ENCODE measurements at regions not wholly inside any gene's neighbourhood (a gene's known extent, or its start where the extent isn't known, plus 50 kb on each side); places are given as distances from the start of the nearest gene placed in this dataset.

GRCh38 chr13:64311948-64312347, 2896.3 kb upstream of the PCDH20 start:
- POLR2A ChIA-PET, result no interaction called here
- Mint-ChIP-seq H3K4me3 (no peak overlapping the region), H3K27ac (no peak overlapping the region), H3K4me1 (peaks cover 4% of the 10 kb centered on the region), H3K27me3 (ENCODE audit: low read depth) (no peaks in the 10 kb centered on the region), H3K36me3 (no peaks in the 10 kb centered on the region), H3K9me3 (peaks cover 12% of the 10 kb centered on the region)
- CTCF ChIA-PET, result no interaction called here
- ATAC-seq (no peak), DNase-seq (ENCODE audit: low spot score) (no peak)
- no peak for TF ChIP-seq ZNF396 (CRISPR knock-in tag; IDR thresholded peaks at IDR 0.05; ENCODE audit: borderline replicate concordance)
- TF ChIP-seq, protein P1, sequence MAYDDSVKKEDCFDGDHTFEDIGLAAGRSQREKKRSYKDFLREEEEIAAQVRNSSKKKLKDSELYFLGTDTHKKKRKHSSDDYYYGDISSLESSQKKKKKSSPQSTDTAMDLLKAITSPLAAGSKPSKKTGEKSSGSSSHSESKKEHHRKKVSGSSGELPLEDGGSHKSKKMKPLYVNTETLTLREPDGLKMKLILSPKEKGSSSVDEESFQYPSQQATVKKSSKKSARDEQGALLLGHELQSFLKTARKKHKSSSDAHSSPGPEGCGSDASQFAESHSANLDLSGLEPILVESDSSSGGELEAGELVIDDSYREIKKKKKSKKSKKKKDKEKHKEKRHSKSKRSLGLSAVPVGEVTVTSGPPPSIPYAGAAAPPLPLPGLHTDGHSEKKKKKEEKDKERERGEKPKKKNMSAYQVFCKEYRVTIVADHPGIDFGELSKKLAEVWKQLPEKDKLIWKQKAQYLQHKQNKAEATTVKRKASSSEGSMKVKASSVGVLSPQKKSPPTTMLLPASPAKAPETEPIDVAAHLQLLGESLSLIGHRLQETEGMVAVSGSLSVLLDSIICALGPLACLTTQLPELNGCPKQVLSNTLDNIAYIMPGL (CRISPR knock-in tag; IDR thresholded peaks at IDR 0.05), result no peak
- no peak for TF ChIP-seq ZNF423 (CRISPR knock-in tag; IDR thresholded peaks at IDR 0.05)
- no peak for TF ChIP-seq JAZF1 (CRISPR knock-in tag; IDR thresholded peaks at IDR 0.05)
- no peak for TF ChIP-seq ELF4 (CRISPR knock-in tag; IDR thresholded peaks at IDR 0.05; ENCODE audit: low read depth)
- TF ChIP-seq, protein P2, sequence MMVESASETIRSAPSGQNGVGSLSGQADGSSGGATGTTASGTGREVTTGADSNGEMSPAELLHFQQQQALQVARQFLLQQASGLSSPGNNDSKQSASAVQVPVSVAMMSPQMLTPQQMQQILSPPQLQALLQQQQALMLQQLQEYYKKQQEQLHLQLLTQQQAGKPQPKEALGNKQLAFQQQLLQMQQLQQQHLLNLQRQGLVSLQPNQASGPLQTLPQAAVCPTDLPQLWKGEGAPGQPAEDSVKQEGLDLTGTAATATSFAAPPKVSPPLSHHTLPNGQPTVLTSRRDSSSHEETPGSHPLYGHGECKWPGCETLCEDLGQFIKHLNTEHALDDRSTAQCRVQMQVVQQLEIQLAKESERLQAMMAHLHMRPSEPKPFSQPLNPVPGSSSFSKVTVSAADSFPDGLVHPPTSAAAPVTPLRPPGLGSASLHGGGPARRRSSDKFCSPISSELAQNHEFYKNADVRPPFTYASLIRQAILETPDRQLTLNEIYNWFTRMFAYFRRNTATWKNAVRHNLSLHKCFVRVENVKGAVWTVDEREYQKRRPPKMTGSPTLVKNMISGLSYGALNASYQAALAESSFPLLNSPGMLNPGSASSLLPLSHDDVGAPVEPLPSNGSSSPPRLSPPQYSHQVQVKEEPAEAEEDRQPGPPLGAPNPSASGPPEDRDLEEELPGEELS (CRISPR knock-in tag; IDR thresholded peaks at IDR 0.05), result no peak

DNA sequence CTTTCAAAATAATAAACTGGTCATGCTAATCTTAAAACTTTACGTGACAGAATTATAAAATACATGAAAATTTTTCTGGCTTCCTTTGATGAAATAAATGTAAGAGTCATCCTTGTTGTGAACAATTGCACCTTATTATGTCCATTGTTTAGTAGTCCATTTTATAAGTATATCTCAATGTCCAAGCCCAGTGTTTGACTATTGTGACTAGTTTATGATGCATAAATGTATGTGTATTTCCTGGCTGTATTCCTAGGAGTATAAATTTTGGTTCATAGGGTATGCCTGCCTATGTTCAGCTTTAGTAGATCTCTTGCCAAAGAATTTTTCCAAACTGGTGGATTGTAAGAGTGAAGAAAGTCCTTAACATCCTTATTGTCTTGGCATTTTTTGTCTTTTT, 2895.5 kb upstream of the PCDH20 start:
- no peak for TF ChIP-seq FOXP1 (CRISPR knock-in tag; IDR thresholded peaks at IDR 0.05; ENCODE audit: borderline replicate concordance)
- TF ChIP-seq KAT7 (CRISPR knock-in tag; IDR thresholded peaks at IDR 0.05; ENCODE audit: borderline replicate concordance), result no peak
- no peak for TF ChIP-seq ATF6 (CRISPR knock-in tag; IDR thresholded peaks at IDR 0.05)
- TF ChIP-seq CBFB (CRISPR knock-in tag; IDR thresholded peaks at IDR 0.05; ENCODE audit: low read depth), result no peak
- ChIA-PET POLR2A (no interaction called here), CTCF (no interaction called here)
- Mint-ChIP-seq H3K36me3 (no peaks in the 10 kb centered on the region), H3K4me3 (no peak overlapping the region), H3K9me3 (0 out of 2 replicates have a peak, but pooled peaks cover 4% of the 10 kb centered on the region), H3K27ac (no peak overlapping the region), H3K27me3 (ENCODE audit: low read depth) (no peaks in the 10 kb centered on the region), H3K4me1 (peaks cover 4% of the 10 kb centered on the region)
- ATAC-seq (no peak), DNase-seq (ENCODE audit: low spot score) (no peak)

DNA sequence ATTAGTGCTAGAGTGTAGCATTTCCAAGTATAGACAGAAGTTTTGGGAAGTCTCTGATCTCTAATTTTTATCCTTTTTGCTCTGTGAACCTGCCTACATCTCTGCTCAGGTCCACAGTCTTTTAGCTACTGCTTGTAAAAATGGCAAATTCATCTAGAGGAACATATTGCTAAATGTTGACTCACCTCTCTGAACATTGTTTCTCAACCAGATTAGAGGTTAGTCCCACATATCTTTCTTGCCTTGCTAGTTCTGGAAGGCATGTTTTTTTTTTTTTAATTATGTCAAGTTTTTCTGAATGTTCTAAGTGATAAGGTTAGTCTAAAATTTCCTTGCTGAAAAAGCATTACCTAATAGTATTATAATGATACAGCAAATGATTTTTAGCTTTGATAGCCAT, 2889.6 kb upstream of the PCDH20 start:
- ChIA-PET POLR2A (no interaction called here), CTCF (no interaction called here)
- no peak overlapping the region for H3K27ac Mint-ChIP-seq
- TF ChIP-seq, protein P3, sequence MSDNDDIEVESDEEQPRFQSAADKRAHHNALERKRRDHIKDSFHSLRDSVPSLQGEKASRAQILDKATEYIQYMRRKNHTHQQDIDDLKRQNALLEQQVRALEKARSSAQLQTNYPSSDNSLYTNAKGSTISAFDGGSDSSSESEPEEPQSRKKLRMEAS (CRISPR knock-in tag; IDR thresholded peaks at IDR 0.05), result no peak
- no peak for TF ChIP-seq NFYB (CRISPR knock-in tag; conservative IDR thresholded peaks at IDR 0.05; ENCODE audit: low read depth)
- no peak for TF ChIP-seq JAZF1 (CRISPR knock-in tag; IDR thresholded peaks at IDR 0.05)
- no peak for TF ChIP-seq STAT6 (CRISPR knock-in tag; conservative IDR thresholded peaks at IDR 0.05; ENCODE audit: low read depth)
- TF ChIP-seq, protein P4, sequence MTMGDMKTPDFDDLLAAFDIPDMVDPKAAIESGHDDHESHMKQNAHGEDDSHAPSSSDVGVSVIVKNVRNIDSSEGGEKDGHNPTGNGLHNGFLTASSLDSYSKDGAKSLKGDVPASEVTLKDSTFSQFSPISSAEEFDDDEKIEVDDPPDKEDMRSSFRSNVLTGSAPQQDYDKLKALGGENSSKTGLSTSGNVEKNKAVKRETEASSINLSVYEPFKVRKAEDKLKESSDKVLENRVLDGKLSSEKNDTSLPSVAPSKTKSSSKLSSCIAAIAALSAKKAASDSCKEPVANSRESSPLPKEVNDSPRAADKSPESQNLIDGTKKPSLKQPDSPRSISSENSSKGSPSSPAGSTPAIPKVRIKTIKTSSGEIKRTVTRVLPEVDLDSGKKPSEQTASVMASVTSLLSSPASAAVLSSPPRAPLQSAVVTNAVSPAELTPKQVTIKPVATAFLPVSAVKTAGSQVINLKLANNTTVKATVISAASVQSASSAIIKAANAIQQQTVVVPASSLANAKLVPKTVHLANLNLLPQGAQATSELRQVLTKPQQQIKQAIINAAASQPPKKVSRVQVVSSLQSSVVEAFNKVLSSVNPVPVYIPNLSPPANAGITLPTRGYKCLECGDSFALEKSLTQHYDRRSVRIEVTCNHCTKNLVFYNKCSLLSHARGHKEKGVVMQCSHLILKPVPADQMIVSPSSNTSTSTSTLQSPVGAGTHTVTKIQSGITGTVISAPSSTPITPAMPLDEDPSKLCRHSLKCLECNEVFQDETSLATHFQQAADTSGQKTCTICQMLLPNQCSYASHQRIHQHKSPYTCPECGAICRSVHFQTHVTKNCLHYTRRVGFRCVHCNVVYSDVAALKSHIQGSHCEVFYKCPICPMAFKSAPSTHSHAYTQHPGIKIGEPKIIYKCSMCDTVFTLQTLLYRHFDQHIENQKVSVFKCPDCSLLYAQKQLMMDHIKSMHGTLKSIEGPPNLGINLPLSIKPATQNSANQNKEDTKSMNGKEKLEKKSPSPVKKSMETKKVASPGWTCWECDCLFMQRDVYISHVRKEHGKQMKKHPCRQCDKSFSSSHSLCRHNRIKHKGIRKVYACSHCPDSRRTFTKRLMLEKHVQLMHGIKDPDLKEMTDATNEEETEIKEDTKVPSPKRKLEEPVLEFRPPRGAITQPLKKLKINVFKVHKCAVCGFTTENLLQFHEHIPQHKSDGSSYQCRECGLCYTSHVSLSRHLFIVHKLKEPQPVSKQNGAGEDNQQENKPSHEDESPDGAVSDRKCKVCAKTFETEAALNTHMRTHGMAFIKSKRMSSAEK (CRISPR knock-in tag; IDR thresholded peaks at IDR 0.05; ENCODE audit: borderline replicate concordance), result no peak
- TF ChIP-seq ZNF512 (CRISPR knock-in tag; IDR thresholded peaks at IDR 0.05; ENCODE audit: borderline replicate concordance), result no peak
- TF ChIP-seq ZNF416 (CRISPR knock-in tag; IDR thresholded peaks at IDR 0.05), result no peak
- TF ChIP-seq, protein P5, sequence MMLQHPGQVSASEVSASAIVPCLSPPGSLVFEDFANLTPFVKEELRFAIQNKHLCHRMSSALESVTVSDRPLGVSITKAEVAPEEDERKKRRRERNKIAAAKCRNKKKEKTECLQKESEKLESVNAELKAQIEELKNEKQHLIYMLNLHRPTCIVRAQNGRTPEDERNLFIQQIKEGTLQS (CRISPR knock-in tag; conservative IDR thresholded peaks at IDR 0.05), result no peak

More for the DNA sequence above, 2889.6 kb upstream of the PCDH20 start:
- Mint-ChIP-seq H3K4me1 (peaks cover 4% of the 10 kb centered on the region), H3K36me3 (no peaks in the 10 kb centered on the region), H3K27me3 (ENCODE audit: low read depth) (no peaks in the 10 kb centered on the region), H3K9me3 (0 out of 2 replicates have a peak, but pooled peaks cover 4% of the 10 kb centered on the region), H3K4me3 (no peak overlapping the region)
- DNase-seq (ENCODE audit: low spot score) (no peak), ATAC-seq (no peak)
